T-helper 2 cell treated with Interferon-gamma antibody and Interleukin-4, amounts not matched to agents 5 μg/mL and 100 μg/mL, for 36 hours (primary cell): ENCODE measurements at regions not wholly inside any gene's neighbourhood (a gene's known extent, or its start where the extent isn't known, plus 50 kb on each side); places are given as distances from the start of the nearest gene placed in this dataset.

Experiments
- DNase-seq: peaks from one replicate; pipeline ENCODE4 v3.0.0; 2021; ENCODE audit warnings: low spot score
- H3K27ac Mint-ChIP-seq: one replicate; pipeline ENCODE4 v1.8.0; 2021; ENCODE audit warnings: mild to moderate bottlenecking, mixed read lengths
- H3K27me3 Mint-ChIP-seq: one replicate; pipeline ENCODE4 v1.8.0; 2021; ENCODE audit warnings: low read depth, mixed read lengths
- H3K36me3 Mint-ChIP-seq: one replicate; pipeline ENCODE4 v1.8.0; 2021; ENCODE audit warnings: low read depth, mixed read lengths
- H3K4me1 Mint-ChIP-seq: one replicate; pipeline ENCODE4 v1.8.0; 2021; ENCODE audit warnings: low read depth, mixed read lengths
- H3K4me3 Mint-ChIP-seq: one replicate; pipeline ENCODE4 v1.8.0; 2022; ENCODE audit warnings: mild to moderate bottlenecking, moderate library complexity, mixed read lengths
- H3K9me3 Mint-ChIP-seq: one replicate; pipeline ENCODE4 v1.8.0; 2021; ENCODE audit warnings: mixed read lengths

- peak overlapping the region; percentile 8 for H3K4me3 Mint-ChIP-seq
- no peak for DNase-seq
- H3K27me3 Mint-ChIP-seq, result peaks cover under 1% of the 10 kb centered on the region
- no peaks in the 10 kb centered on the region for H3K36me3 Mint-ChIP-seq
- H3K27ac Mint-ChIP-seq, result peak overlapping the region; percentile 3
- H3K9me3 Mint-ChIP-seq, result no peaks in the 10 kb centered on the region
- peaks cover 48% of the 10 kb centered on the region for H3K4me1 Mint-ChIP-seq
These were observed 117.2 kb downstream of the SLC25A24 start for GRCh38 chr1:108082738-108083562.

GRCh38 chr1:108082001-108082400, 117.0 kb upstream of the VAV3 start:
- no peak overlapping the region for H3K4me3 Mint-ChIP-seq
- H3K27me3 Mint-ChIP-seq, result no peaks in the 10 kb centered on the region
- DNase-seq, result no peak
- H3K36me3 Mint-ChIP-seq, result no peaks in the 10 kb centered on the region
- H3K9me3 Mint-ChIP-seq, result no peaks in the 10 kb centered on the region
- H3K27ac Mint-ChIP-seq, result no peak overlapping the region
- H3K4me1 Mint-ChIP-seq, result peaks cover 56% of the 10 kb centered on the region

- Mint-ChIP-seq H3K9me3 (no peaks in the 10 kb centered on the region), H3K36me3 (no peaks in the 10 kb centered on the region), H3K27ac (peak overlapping the region; percentile 75), H3K27me3 (no peaks in the 10 kb centered on the region), H3K4me3 (peak overlapping the region; percentile 17), H3K4me1 (peaks cover 56% of the 10 kb centered on the region)
- DNase-seq, result peak; percentile 39
These were observed 115.5 kb upstream of the VAV3 start for GRCh38 chr1:108080448-108080847.

- Mint-ChIP-seq H3K36me3 (no peaks in the 10 kb centered on the region), H3K9me3 (no peaks in the 10 kb centered on the region), H3K4me3 (peak overlapping the region; percentile 52), H3K27me3 (no peaks in the 10 kb centered on the region), H3K27ac (peak overlapping the region; percentile 19), H3K4me1 (peaks cover 56% of the 10 kb centered on the region)
- DNase-seq, result peak; percentile 24
These were observed 114.6 kb upstream of the VAV3 start for GRCh38 chr1:108079440-108080025.

- H3K4me3 Mint-ChIP-seq, result peak overlapping the region; percentile 25
- no peaks in the 10 kb centered on the region for H3K9me3 Mint-ChIP-seq
- H3K27ac Mint-ChIP-seq, result peak overlapping the region; percentile 74
- no peaks in the 10 kb centered on the region for H3K27me3 Mint-ChIP-seq
- no peak for DNase-seq
- H3K4me1 Mint-ChIP-seq, result peaks cover 49% of the 10 kb centered on the region
- no peaks in the 10 kb centered on the region for H3K36me3 Mint-ChIP-seq
These were observed 113.0 kb upstream of the VAV3 start for GRCh38 chr1:108077991-108078390.

- Mint-ChIP-seq H3K4me3 (no peak overlapping the region), H3K9me3 (no peaks in the 10 kb centered on the region), H3K4me1 (peaks cover 27% of the 10 kb centered on the region), H3K27me3 (peaks cover 2% of the 10 kb centered on the region), H3K36me3 (no peaks in the 10 kb centered on the region), H3K27ac (no peak overlapping the region)
- DNase-seq, result no peak
These were observed 110.1 kb upstream of the VAV3 start for GRCh38 chr1:108075055-108075454.

- H3K4me1 Mint-ChIP-seq, result peaks cover 13% of the 10 kb centered on the region
- H3K36me3 Mint-ChIP-seq, result no peaks in the 10 kb centered on the region
- H3K9me3 Mint-ChIP-seq, result no peaks in the 10 kb centered on the region
- H3K27me3 Mint-ChIP-seq, result peaks cover 2% of the 10 kb centered on the region
- no peak for DNase-seq
- H3K27ac Mint-ChIP-seq, result no peak overlapping the region
- H3K4me3 Mint-ChIP-seq, result no peak overlapping the region
These were observed 107.8 kb upstream of the VAV3 start for GRCh38 chr1:108072776-108073175.

GRCh38 chr1:108072212-108072611, 107.2 kb upstream of the VAV3 start:
- Mint-ChIP-seq H3K27ac (no peak overlapping the region), H3K9me3 (no peaks in the 10 kb centered on the region), H3K4me1 (peaks cover 7% of the 10 kb centered on the region), H3K4me3 (no peak overlapping the region), H3K27me3 (peaks cover 2% of the 10 kb centered on the region), H3K36me3 (no peaks in the 10 kb centered on the region)
- no peak for DNase-seq

GRCh38 chr1:108071601-108072000, 106.6 kb upstream of the VAV3 start:
- DNase-seq, result no peak
- H3K4me3 Mint-ChIP-seq, result no peak overlapping the region
- H3K9me3 Mint-ChIP-seq, result no peaks in the 10 kb centered on the region
- peaks cover 2% of the 10 kb centered on the region for H3K27me3 Mint-ChIP-seq
- no peak overlapping the region for H3K27ac Mint-ChIP-seq
- H3K36me3 Mint-ChIP-seq, result no peaks in the 10 kb centered on the region
- peaks cover 7% of the 10 kb centered on the region for H3K4me1 Mint-ChIP-seq

GRCh38 chr1:108070662-108071061, 105.7 kb upstream of the VAV3 start:
- Mint-ChIP-seq H3K27ac (no peak overlapping the region), H3K9me3 (no peaks in the 10 kb centered on the region), H3K27me3 (peaks cover 2% of the 10 kb centered on the region), H3K4me3 (no peak overlapping the region), H3K36me3 (no peaks in the 10 kb centered on the region), H3K4me1 (peaks cover 7% of the 10 kb centered on the region)
- DNase-seq, result no peak

- no peak overlapping the region for H3K27ac Mint-ChIP-seq
- no peak for DNase-seq
- H3K4me3 Mint-ChIP-seq, result no peak overlapping the region
- H3K27me3 Mint-ChIP-seq, result peaks cover 2% of the 10 kb centered on the region
- no peaks in the 10 kb centered on the region for H3K36me3 Mint-ChIP-seq
- peaks cover 15% of the 10 kb centered on the region for H3K4me1 Mint-ChIP-seq
- no peaks in the 10 kb centered on the region for H3K9me3 Mint-ChIP-seq
These were observed 103.0 kb upstream of the VAV3 start for GRCh38 chr1:108067884-108068540.

GRCh38 chr1:108066808-108067207, 101.8 kb upstream of the VAV3 start:
- Mint-ChIP-seq H3K36me3 (peaks cover 3% of the 10 kb centered on the region), H3K9me3 (peaks cover 5% of the 10 kb centered on the region), H3K27me3 (no peaks in the 10 kb centered on the region), H3K27ac (no peak overlapping the region), H3K4me3 (no peak overlapping the region), H3K4me1 (peaks cover 12% of the 10 kb centered on the region)
- DNase-seq, result no peak

GRCh38 chr1:108064255-108064654, 99.3 kb upstream of the VAV3 start:
- no peak for DNase-seq
- H3K4me1 Mint-ChIP-seq, result peaks cover 12% of the 10 kb centered on the region
- H3K36me3 Mint-ChIP-seq, result peaks cover 3% of the 10 kb centered on the region
- H3K9me3 Mint-ChIP-seq, result peaks cover 8% of the 10 kb centered on the region
- H3K27ac Mint-ChIP-seq, result no peak overlapping the region
- H3K4me3 Mint-ChIP-seq, result no peak overlapping the region
- no peaks in the 10 kb centered on the region for H3K27me3 Mint-ChIP-seq

- no peak for DNase-seq
- Mint-ChIP-seq H3K27ac (no peak overlapping the region), H3K4me1 (peaks cover 12% of the 10 kb centered on the region), H3K27me3 (no peaks in the 10 kb centered on the region), H3K4me3 (no peak overlapping the region), H3K9me3 (peaks cover 8% of the 10 kb centered on the region), H3K36me3 (peaks cover 3% of the 10 kb centered on the region)
These were observed 98.7 kb upstream of the VAV3 start for GRCh38 chr1:108063703-108064102.
